IMR-90 (cell line): ENCODE measurements at regions not wholly inside any gene's neighbourhood (a gene's known extent, or its start where the extent isn't known, plus 50 kb on each side); places are given as distances from the start of the nearest gene placed in this dataset.

Experiments
- ATAC-seq: fragments of 200-7000 bp; cut with Tn5 transposase; 2 replicates; pipeline ENCODE4 v1.9.1; 2020; ENCODE audit warnings: low read depth, mild to moderate bottlenecking, moderate library complexity
- BruUV-seq: library from RNA; stranded (reverse); fragments of 400-500 nt; replicated peaks from 2 replicates; lab custom pipeline; 2021; lab: Mats Ljungman, UMichigan
- CTCF ChIA-PET: fragments of 300-600 bp; formaldehyde crosslinking; extraction: SDS; loops from one replicate; lab custom pipeline; 2021; ENCODE audit warnings: antibody characterized with exemption; lab: Yijun Ruan, JAX
- POLR2A ChIA-PET: fragments of 300-600 bp; sonication (Branson Sonifier 250); formaldehyde crosslinking; loops from one replicate; lab custom pipeline; 2022; ENCODE audit warnings: antibody characterized with exemption; ENCODE audit not compliant: unreplicated experiment; lab: Charles Lee
- DNase-seq: peaks from one replicate; pipeline ENCODE4 v3.0.0; 2013
- H2AFZ ChIP-seq: replicated peaks from 2 replicates; pipeline ENCODE3; 2013; ENCODE audit warnings: low read length, mild to moderate bottlenecking; ENCODE audit not compliant: poor library complexity
- H2AK5ac ChIP-seq: 2 replicates; pipeline ENCODE4 v1.6.1; 2013; ENCODE audit warnings: low read depth, low read length, inconsistent platforms
- H2AK9ac ChIP-seq: replicated peaks from 2 replicates; pipeline ENCODE3; 2013; ENCODE audit warnings: mild to moderate bottlenecking, low read depth, low read length, moderate library complexity; ENCODE audit not compliant: poor library complexity
- H2BK120ac ChIP-seq: 2 replicates; pipeline ENCODE4 v1.6.1; 2013; ENCODE audit warnings: low read depth, low read length, inconsistent platforms
- H2BK15ac ChIP-seq: 3 replicates; pipeline ENCODE4 v1.6.1; 2013; ENCODE audit warnings: low read depth, low read length, inconsistent platforms
- H2BK20ac ChIP-seq: 2 replicates; pipeline ENCODE4 v1.6.1; 2013; ENCODE audit warnings: low read depth, mild to moderate bottlenecking, inconsistent platforms, low read length, moderate library complexity
- H2BK5ac ChIP-seq: 2 replicates; pipeline ENCODE4 v1.6.1; 2013; ENCODE audit warnings: mild to moderate bottlenecking, low read depth, low read length, inconsistent platforms; ENCODE audit not compliant: poor library complexity, severe bottlenecking
- H3K14ac ChIP-seq: replicated peaks from 2 replicates; pipeline ENCODE4 v1.6.1; 2013; ENCODE audit warnings: low read depth, low read length, inconsistent platforms
- H3K18ac ChIP-seq: 2 replicates; pipeline ENCODE4 v1.6.1; 2013; ENCODE audit warnings: low read depth, low read length, control low read depth
- H3K23ac ChIP-seq: 2 replicates; pipeline ENCODE4 v1.6.1; 2013; ENCODE audit warnings: low read depth, low read length, inconsistent platforms
- H3K27ac ChIP-seq: 2 replicates; pipeline ENCODE4 v1.5.1; 2013; ENCODE audit warnings: mild to moderate bottlenecking, control low read depth, low read length; ENCODE audit not compliant: insufficient read depth
- H3K27me3 ChIP-seq: 2 replicates; pipeline ENCODE4 v1.6.1; 2013; ENCODE audit warnings: low read length; ENCODE audit not compliant: control insufficient read depth, insufficient read depth
- H3K36me3 ChIP-seq: 2 replicates; pipeline ENCODE4 v1.6.1; 2013; ENCODE audit warnings: low read length, mixed read lengths; ENCODE audit not compliant: control insufficient read depth, insufficient read depth
- H3K4ac ChIP-seq: 2 replicates; pipeline ENCODE4 v1.6.1; 2013; ENCODE audit warnings: low read depth, low read length, inconsistent platforms
- H3K4me1 ChIP-seq: 2 replicates; pipeline ENCODE4 v1.6.1; 2013; ENCODE audit warnings: low read length, mixed read lengths; ENCODE audit not compliant: control insufficient read depth, insufficient read depth
- H3K4me2 ChIP-seq: 2 replicates; pipeline ENCODE4 v1.6.1; 2013; ENCODE audit warnings: low read depth, mild to moderate bottlenecking, control low read depth, low read length, moderate library complexity
- H3K4me3 ChIP-seq: 2 replicates; pipeline ENCODE4 v1.5.1; 2013; ENCODE audit warnings: low read depth, mild to moderate bottlenecking, control low read depth, low read length, moderate library complexity; ENCODE audit not compliant: insufficient read depth
- H3K56ac ChIP-seq: 2 replicates; pipeline ENCODE4 v1.6.1; 2013; ENCODE audit warnings: low read length, inconsistent platforms; ENCODE audit not compliant: insufficient read depth; ENCODE audit errors: extremely low read depth
- H3K79me1 ChIP-seq, 2 experiments: 2 replicates each; pipeline ENCODE4 v1.6.1; 2013; ENCODE audit warnings: low read length in 2 of 2, inconsistent platforms in 1 of 2, low read depth in 1 of 2
- H3K9ac ChIP-seq: 2 replicates; pipeline ENCODE4 v1.6.1; 2013; ENCODE audit warnings: low read depth, low read length, control low read depth
- H3K9me1 ChIP-seq: 2 replicates; pipeline ENCODE4 v1.6.1; 2013; ENCODE audit warnings: low read length, inconsistent platforms; ENCODE audit not compliant: insufficient read depth
- H3K9me3 ChIP-seq: 2 replicates; pipeline ENCODE4 v1.6.1; 2013; ENCODE audit warnings: low read length; ENCODE audit not compliant: control insufficient read depth, insufficient read depth
- H4K20me1 ChIP-seq: 2 replicates; pipeline ENCODE4 v1.6.1; 2013; ENCODE audit warnings: low read length, inconsistent platforms; ENCODE audit not compliant: insufficient read depth
- H4K5ac ChIP-seq: 2 replicates; pipeline ENCODE4 v1.6.1; 2013; ENCODE audit warnings: mild to moderate bottlenecking, low read depth, low read length, control low read depth
- H4K8ac ChIP-seq, 2 experiments: 2 replicates each; pipeline ENCODE4 v1.6.1; 2013; ENCODE audit warnings: low read depth in 2 of 2, low read length in 2 of 2, control low read depth in 1 of 2, inconsistent platforms in 1 of 2
- H4K91ac ChIP-seq: 2 replicates; pipeline ENCODE4 v1.6.1; 2013; ENCODE audit warnings: low read depth, low read length, inconsistent platforms; ENCODE audit not compliant: insufficient read depth
- BHLHE40 ChIP-seq: fragments of 150-350 bp; IDR thresholded peaks from 2 replicates; pipeline ENCODE4 v1.6.1; 2016; ENCODE audit warnings: mild to moderate bottlenecking, low read depth, low read length
- CHD1 ChIP-seq: IDR thresholded peaks from 2 replicates; pipeline ENCODE4 v1.6.1; 2012; ENCODE audit warnings: low read depth, low read length, improper control_type of control experiment
- MAZ ChIP-seq: IDR thresholded peaks from 2 replicates; pipeline ENCODE4 v1.6.1; 2012; ENCODE audit warnings: low read depth, mild to moderate bottlenecking, low read length, improper control_type of control experiment, moderate library complexity, borderline replicate concordance
- MXI1 ChIP-seq: IDR thresholded peaks from 2 replicates; pipeline ENCODE4 v1.6.1; 2012; ENCODE audit warnings: low read depth, mild to moderate bottlenecking, low read length, moderate library complexity, borderline replicate concordance
- NFE2L2 ChIP-seq: fragments of 150-350 bp; IDR thresholded peaks from 2 replicates; pipeline ENCODE4 v1.6.1; 2016; ENCODE audit warnings: low read depth, mild to moderate bottlenecking, low read length
- POLR2A ChIP-seq: IDR thresholded peaks from 2 replicates; pipeline ENCODE4 v1.6.1; 2012; ENCODE audit warnings: mild to moderate bottlenecking, low read depth, low read length
- RCOR1 ChIP-seq: IDR thresholded peaks from 2 replicates; pipeline ENCODE4 v1.6.1; 2012; ENCODE audit warnings: mild to moderate bottlenecking, low read length, improper control_type of control experiment; ENCODE audit not compliant: insufficient replicate concordance
- RFX5 ChIP-seq: IDR thresholded peaks from 2 replicates; pipeline ENCODE4 v1.8.0; 2012; ENCODE audit warnings: low read depth, mild to moderate bottlenecking, low read length, moderate library complexity
- WGBS, 2 experiments: methylation state at CpG; one replicate each; pipeline versions ENCODE4 v1.1.5 to v1.1.7; 2013; ENCODE audit warnings: missing lambda C conversion rate in 2 of 2; ENCODE audit not compliant: insufficient read length in 1 of 2; ENCODE audit errors: extremely low coverage in 2 of 2; 5-methylcytosine and 5-hydroxymethylcytosine counted together
- dilution Hi-C: fragments of 300-500 bp; cut with HindIII; formaldehyde crosslinking; loops from one replicate; pipeline ENCODE4 v1.14.3; 2018; ENCODE audit warnings: low sequenced_read_pairs; ENCODE audit not compliant: unreplicated experiment
- in situ Hi-C: fragments of 300-500 bp; cut with MboI; formaldehyde crosslinking; loops from 3 replicates; pipeline ENCODE4 v1.14.3; 2019; ENCODE audit warnings: low sequenced_read_pairs, inconsistent platforms, mixed read lengths
- intact Hi-C: fragments of 100-400 bp; cut with micrococcal nuclease; formaldehyde crosslinking; loops from 2 replicates; pipeline ENCODE4 v1.10.0; 2022
- TF ChIP-seq, protein P1 (sequence below): conservative IDR thresholded peaks from 2 replicates; pipeline ENCODE4 v1.5.1; 2012; ENCODE audit warnings: mild to moderate bottlenecking, low read depth, low read length, improper control_type of control experiment

DNA sequence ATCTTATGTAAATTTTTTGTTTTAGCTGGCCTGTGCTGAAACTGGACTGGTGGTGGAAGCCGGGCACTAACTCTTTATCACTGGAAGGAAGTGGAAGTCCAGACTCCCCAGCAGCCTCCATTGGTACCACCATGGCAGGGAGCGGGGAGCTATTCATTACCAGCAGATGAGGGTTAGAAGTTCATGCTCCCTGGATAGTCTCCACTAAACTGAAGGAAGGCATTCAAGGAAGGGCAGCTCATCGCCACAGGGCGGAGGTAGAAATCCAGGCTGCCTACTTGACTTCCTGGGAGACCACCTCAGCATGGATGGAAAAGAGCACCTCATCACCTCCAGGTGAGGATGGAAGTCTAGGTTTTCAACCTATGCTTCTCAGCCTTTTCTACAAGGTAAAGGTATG, 130.9 kb downstream of the SLC16A9 start (continued):
- no peak for TF ChIP-seq RCOR1
- TF ChIP-seq POLR2A = no peak
- no peak for TF ChIP-seq BHLHE40
- TF ChIP-seq MXI1 = no peak
- TF ChIP-seq NFE2L2 = no peak
- no peak for TF ChIP-seq RFX5

DNA sequence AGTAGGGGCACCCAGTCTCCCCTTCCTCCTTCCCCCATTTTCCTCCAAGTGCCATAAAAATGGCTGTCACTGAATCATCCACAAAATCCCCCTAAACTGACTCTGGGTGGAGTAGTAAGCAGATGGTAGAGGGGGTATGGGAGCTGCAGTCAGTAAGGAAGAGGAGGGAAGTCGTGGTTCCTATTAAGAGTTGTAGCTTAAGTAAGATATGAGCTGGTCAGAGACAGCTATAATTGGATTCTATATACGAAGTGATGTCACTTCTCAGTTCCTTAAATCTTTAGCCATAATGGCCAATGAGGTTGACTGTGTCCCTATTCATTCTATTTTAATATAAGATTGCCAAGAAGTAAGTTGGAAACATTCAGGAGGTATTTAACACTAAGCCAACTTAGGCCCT, 131.7 kb downstream of the SLC16A9 start:
- in situ Hi-C loops (loop anchor here (5.0 to 25.0 kb wide), 2 partner anchors 336 to 1041 kb away; no protein-coding TSS in a partner anchor), dilution Hi-C loops (no loop called here)

More for the DNA sequence above, 131.7 kb downstream of the SLC16A9 start:
- Histone ChIP-seq H2AK5ac (no peak overlapping the region), H3K9me3 (no peaks in the 10 kb centered on the region), H3K23ac (no peak overlapping the region), H3K4me2 (no peak overlapping the region), H4K20me1 (no peaks in the 10 kb centered on the region), H4K8ac (no peak overlapping the region), H2AFZ (no peak overlapping the region), H3K56ac (no peak overlapping the region), H3K9me1 (no peaks in the 10 kb centered on the region), H2BK15ac (no peak overlapping the region), H3K79me1 (no peaks in the 10 kb centered on the region), H4K5ac (no peak overlapping the region), H3K4me3 (no peak overlapping the region), H3K4me1 (peaks cover 3% of the 10 kb centered on the region; the same call in 1 of the 2 replicates), H3K27ac (no peak overlapping the region), H3K9ac (no peak overlapping the region), H2AK9ac (no peak overlapping the region), H3K27me3 (peaks cover 2% of the 10 kb centered on the region), H4K91ac (no peak overlapping the region), H3K18ac (no peak overlapping the region), H3K14ac (no peak overlapping the region), H2BK20ac (no peak overlapping the region), H3K4ac (no peak overlapping the region), H2BK120ac (no peak overlapping the region), H2BK5ac (no peak overlapping the region), H3K36me3 (no peaks in the 10 kb centered on the region)
- intact Hi-C loops = no loop called here
- no peak for DNase-seq
- no CpG with 5 or more reads among the region's 2 CpGs for WGBS, 2 experiments
- no peak for ATAC-seq
- CTCF ChIA-PET = no interaction called here
- TF ChIP-seq, protein P1, sequence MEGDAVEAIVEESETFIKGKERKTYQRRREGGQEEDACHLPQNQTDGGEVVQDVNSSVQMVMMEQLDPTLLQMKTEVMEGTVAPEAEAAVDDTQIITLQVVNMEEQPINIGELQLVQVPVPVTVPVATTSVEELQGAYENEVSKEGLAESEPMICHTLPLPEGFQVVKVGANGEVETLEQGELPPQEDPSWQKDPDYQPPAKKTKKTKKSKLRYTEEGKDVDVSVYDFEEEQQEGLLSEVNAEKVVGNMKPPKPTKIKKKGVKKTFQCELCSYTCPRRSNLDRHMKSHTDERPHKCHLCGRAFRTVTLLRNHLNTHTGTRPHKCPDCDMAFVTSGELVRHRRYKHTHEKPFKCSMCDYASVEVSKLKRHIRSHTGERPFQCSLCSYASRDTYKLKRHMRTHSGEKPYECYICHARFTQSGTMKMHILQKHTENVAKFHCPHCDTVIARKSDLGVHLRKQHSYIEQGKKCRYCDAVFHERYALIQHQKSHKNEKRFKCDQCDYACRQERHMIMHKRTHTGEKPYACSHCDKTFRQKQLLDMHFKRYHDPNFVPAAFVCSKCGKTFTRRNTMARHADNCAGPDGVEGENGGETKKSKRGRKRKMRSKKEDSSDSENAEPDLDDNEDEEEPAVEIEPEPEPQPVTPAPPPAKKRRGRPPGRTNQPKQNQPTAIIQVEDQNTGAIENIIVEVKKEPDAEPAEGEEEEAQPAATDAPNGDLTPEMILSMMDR = no peak
- TF ChIP-seq CHD1 (no peak), MAZ (no peak), POLR2A (no peak)
- no TSS peak for BruUV-seq
- POLR2A ChIA-PET = no interaction called here
